DMS79 treated with DMSO at 0.1 percent for 48 hours (cell line): ENCODE measurements at regions not wholly inside any gene's neighbourhood (a gene's known extent, or its start where the extent isn't known, plus 50 kb on each side); places are given as distances from the start of the nearest gene placed in this dataset.

Source experiments
- DNase-seq: peaks from one replicate; lab custom pipeline; 2025; lab: John Stamatoyannopoulos, UW

- no peak for DNase-seq
Observed at GRCh38 chr7:88700725-88701124, 58.8 kb upstream of the ZNF804B start.

DNA sequence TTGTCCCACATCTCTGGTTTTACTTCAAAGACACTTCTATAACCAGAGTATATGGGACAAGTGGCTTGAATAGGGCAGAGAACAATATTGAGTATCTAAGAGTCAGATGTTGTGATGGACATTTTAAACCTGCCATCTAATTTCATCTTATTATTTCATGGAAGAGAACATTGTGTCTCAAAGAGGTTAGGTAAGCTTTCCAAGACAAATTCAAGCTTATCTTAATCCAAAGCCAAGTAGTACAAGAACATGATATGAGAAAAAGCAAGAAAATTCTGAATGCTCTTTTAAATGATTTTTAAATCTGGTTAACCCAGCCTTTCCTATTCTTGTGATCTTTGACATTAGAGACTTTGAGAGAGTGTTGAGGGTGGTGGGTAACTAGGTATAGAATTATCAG lies 65.3 kb upstream of the ZNF804B start:
- DNase-seq, result no peak

GRCh38 chr7:88693131-88693530 lies 66.4 kb upstream of the ZNF804B start:
- DNase-seq, result no peak

DNA sequence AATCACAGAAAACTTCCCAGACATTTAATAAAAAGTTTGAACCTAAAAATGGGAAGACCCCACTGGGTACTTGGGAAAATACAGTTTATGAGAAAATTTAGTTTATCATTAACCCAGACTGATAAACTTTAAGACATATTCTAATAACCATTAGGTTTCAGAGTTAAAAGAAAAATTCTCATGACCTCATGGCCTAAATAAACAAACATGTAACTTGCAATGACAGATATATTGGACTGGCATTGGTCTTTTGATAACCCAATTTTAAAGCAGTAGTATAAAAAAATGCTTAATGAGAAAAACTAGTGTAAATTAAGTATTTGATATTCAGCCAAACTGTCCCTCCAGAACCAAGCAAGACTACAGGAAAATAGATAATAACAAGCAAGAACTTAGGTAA lies 67.0 kb upstream of the ZNF804B start:
- no peak for DNase-seq

GRCh38 chr7:88689821-88690220 lies 69.7 kb upstream of the ZNF804B start:
- no peak for DNase-seq

DNA sequence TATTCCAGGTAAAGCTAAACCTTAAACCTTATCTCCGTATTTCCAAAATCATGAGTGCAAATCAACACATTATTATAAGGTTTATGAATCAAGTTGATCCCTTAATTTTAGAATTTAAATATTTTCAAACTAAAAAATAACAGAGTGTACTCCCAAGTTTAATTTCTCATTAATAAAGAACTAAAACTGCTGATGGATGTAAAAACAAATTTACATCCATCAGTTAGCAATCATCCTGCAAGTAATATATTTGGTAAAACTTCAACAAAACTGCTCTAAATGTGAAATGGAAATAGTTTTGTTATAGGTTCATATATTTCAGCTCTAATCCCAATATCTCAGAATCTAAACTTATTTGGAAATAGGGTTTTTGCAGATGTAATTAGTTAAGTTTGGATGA lies 71.3 kb upstream of the ZNF804B start:
- DNase-seq, result no peak

DNA sequence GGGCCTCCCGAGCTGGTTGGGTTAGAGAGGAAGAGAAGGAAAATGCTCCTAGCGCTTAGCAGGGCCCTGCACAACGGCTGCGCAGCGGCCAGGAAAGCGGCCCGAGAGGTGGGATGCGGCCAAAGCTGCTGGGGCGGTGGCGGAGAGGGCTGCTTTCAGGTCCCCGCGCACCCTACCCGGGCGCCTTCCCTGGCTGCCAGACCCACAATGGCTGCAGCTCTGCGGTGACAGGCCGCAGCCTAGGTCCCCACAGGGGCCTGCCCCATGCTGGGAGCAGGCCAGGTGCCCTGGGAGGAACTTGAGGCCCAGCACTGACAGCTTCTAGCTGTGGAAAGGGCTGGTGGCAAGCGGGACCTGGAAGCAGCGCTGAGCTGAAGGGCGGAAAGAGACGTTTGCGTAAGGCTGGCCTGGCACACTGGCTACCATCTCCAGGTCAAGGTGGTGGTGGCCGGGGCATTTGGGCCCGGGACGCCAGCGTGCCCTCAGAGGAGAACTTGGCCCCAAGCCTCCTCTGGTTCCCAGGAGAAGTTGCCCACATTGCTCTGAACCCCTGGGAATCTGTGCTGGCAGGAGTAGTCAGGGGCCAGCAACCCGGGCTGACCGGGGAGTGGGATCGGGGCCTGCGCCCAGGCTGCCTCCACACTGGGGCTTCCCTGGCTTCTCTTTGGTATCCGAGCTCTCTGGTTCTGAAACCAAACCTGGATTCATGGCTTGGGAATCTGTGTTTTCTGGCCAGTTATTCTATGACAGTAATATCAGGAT lies 72.9 kb upstream of the ZNF804B start:
- no peak for DNase-seq

- DNase-seq, result no peak
Observed at GRCh38 chr7:88681682-88682081, 77.8 kb upstream of the ZNF804B start.

GRCh38 chr7:88670536-88670935 lies 89.0 kb upstream of the ZNF804B start:
- no peak for DNase-seq

GRCh38 chr7:88669913-88670312 lies 89.6 kb upstream of the ZNF804B start:
- DNase-seq, result no peak

DNA sequence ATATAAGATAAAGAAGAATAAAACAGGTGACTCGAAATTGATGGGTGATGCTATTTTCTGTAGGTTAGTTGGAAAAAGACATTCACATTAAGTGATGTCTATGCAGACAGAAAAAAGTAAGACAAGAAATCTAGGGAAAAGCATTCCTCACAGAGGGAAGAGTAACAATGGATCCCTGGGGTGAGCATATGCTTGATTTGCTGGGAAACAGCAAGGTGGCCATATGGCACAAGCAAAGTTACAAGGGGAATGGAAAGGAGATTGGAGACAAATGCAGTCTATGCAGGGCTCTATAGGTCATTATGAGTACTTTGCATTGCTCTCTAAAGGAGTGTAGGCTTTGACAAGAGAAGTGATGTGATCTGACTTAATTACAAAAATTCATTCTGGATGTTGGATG lies 90.9 kb upstream of the ZNF804B start:
- DNase-seq, result no peak

DNA sequence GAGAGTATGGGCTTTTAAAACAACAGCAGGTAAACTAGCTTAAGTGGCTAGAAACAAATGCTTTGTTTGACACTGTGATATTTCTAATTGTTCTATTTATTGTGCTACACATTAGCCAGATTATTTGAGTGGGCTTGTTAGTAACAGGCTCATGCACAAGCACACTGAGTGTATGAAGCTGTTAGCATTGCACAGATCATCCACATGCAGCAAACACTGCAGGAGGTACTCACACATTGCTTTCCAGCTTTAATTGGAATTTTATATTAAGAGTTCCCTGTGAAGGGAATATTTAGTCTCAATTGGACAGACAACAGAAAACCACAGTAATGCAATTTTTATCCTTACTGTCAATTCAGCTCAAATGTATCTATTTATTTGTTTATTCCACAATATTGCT lies 92.9 kb upstream of the ZNF804B start:
- DNase-seq, result no peak

DNA sequence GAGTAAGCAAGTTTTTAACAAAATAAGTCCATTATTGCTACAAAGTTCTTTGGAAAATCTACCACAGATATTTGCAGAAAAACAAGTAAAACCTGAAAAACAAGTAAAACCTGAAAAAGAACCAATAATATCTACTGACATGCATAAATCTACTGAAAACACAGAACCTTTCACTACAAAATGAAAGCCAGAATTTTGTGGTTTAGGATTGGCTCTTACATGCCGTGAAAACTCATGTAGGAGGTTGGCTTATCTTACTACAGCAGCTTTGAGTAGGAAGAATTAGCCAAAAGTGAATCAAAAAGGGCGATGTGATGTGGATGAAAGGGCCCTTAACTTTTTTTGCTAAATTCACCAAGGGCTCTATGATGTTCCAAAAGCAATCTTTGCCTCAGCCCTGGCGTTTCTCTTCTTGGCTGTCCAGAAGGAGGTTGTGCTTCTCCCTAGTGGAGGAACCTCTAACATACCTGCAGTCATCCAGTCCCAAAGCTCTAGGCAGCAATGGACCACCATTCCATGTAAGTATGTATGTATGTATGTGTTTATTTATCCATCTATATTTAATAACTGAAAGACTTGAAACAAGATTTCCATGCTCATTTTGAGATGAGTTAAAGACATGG lies 93.5 kb upstream of the ZNF804B start:
- no peak for DNase-seq

DNA sequence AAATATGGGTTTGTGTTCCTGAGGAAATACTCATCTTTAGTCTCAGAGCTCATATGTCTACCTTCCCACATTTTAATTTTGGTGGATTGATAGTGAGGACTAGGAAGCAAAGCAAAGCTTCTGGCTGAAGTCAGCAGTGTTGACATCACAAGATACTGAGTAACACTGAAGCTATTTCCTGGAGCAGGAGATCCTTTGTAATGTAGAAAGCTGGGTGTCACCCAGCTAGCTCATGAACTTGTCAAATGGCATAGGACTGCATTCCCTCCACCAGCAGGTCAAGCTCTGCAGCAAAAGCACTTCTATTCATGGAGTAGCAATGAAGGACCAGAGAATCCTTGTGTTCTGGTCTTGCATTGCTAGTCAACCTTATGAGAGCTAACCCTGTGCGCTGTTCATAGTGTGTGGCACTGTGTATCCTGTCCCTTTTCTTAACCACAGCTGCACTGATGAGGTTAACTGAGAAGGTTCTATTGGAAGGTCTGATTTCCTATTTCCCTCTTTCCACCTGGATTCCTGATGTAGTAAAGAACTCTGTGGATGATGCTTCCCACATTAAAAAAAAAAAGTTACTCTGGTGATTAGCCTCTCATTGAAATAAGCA lies 94.8 kb upstream of the ZNF804B start:
- DNase-seq, result no peak

DNA sequence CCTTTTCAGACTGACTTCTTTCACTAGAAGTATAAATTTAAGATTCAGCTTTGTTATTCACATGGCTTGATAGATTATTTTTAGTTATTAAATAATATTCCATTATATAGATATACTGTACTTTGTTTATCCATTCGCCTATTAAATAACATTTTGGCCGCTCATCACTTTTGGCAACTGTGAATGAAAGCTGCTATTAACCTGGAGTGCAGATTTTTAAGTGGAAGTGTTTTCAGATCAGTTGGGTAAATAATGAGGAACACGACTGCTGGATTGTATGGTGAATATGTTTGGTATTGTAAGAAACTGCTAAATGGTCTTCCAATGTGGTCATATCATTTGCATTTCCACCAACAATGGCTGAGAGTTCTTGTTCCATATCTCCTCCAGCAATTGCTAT lies 97.6 kb upstream of the ZNF804B start:
- no peak for DNase-seq

- DNase-seq, result no peak
Observed at GRCh38 chr7:88647825-88648224, 111.7 kb upstream of the ZNF804B start.

- no peak for DNase-seq
Observed at GRCh38 chr7:88638583-88638982, 120.9 kb upstream of the ZNF804B start.

DNA sequence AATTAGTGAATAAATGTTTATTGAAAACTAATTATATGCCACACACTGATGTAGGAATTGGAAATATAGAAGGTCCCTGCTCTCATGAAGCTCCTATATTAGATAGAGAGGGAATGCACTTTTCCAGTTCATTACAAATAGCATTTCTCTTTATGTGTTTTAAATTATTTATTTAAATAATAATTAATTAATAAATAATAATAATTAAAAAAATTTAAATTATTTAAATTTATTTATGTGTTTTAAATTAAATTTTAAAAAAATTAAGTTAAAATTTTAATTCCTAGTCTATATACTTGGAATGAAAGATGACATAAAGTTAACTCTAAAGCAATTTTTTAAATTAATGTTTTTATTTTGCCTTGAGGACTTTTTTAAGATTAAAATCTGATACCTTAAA lies 121.7 kb upstream of the ZNF804B start:
- no peak for DNase-seq

DNA sequence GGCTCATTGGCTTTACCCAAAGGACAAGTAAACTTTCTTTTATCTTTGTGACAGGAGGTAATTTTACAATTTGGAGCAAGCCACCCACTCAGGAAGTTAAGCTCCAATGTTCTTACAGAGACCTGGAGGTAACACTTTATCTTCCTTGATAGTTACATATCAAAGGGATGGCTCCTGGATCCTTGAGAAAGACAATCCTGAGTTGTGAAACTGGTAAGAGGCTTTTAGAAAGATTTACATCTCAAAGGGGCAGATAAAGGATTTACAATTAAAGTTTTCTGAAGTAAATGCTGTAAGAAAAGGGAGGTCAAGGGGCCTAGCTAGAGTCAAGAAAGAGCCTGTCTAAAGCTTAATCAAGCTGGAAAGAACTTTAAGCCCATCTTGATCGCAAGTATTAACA lies 124.4 kb upstream of the ZNF804B start:
- DNase-seq, result no peak

GRCh38 chr7:88629559-88629958 lies 129.9 kb upstream of the ZNF804B start:
- DNase-seq, result no peak

- DNase-seq, result no peak
Observed at GRCh38 chr7:88628363-88629085, 131.0 kb upstream of the ZNF804B start.

- DNase-seq, result no peak
Observed at GRCh38 chr7:88617185-88617584, 142.3 kb upstream of the ZNF804B start.

- no peak for DNase-seq
Observed at GRCh38 chr7:88615336-88615735, 144.2 kb upstream of the ZNF804B start.
